ENCODE measurements at regions not wholly inside any gene's neighbourhood (a gene's known extent, or its start where the extent isn't known, plus 50 kb on each side); places are given as distances from the start of the nearest gene placed in this dataset.

- no peak for DNase-seq
These were observed 168.0 kb downstream of the SNX10 start for GRCh38 chr7:26459540-26460193.

- DNase-seq, result no peak
These were observed 168.9 kb downstream of the SNX10 start for GRCh38 chr7:26460351-26461085.

GRCh38 chr7:26461518-26461917 lies 169.9 kb downstream of the SNX10 start:
- DNase-seq, result no peak

- no peak for DNase-seq
These were observed 174.3 kb downstream of the SNX10 start for GRCh38 chr7:26466007-26466406.

- no peak for DNase-seq
These were observed 175.4 kb downstream of the SNX10 start for GRCh38 chr7:26467104-26467503.

- DNase-seq, result no peak
These were observed 175.9 kb downstream of the SNX10 start for GRCh38 chr7:26467541-26467940.

- no peak for DNase-seq
These were observed 177.0 kb downstream of the SNX10 start for GRCh38 chr7:26468625-26469024.

GRCh38 chr7:26469188-26469587 lies 177.5 kb downstream of the SNX10 start:
- DNase-seq, result no peak

GRCh38 chr7:26470691-26471090 lies 179.0 kb downstream of the SNX10 start:
- DNase-seq, result no peak

- no peak for DNase-seq
These were observed 179.8 kb downstream of the SNX10 start for GRCh38 chr7:26471306-26472075.

GRCh38 chr7:26472971-26473370 lies 181.3 kb downstream of the SNX10 start:
- DNase-seq, result no peak

GRCh38 chr7:26476271-26476670 lies 184.6 kb downstream of the SNX10 start:
- DNase-seq, result no peak

- no peak for DNase-seq
These were observed 185.8 kb downstream of the SNX10 start for GRCh38 chr7:26477381-26477990.

- DNase-seq, result no peak
These were observed 186.9 kb downstream of the SNX10 start for GRCh38 chr7:26478550-26478949.

GRCh38 chr7:26479581-26479980 lies 187.9 kb downstream of the SNX10 start:
- no peak for DNase-seq

GRCh38 chr7:26480156-26480555 lies 188.5 kb downstream of the SNX10 start:
- DNase-seq, result no peak

GRCh38 chr7:26482927-26483326 lies 191.3 kb downstream of the SNX10 start:
- DNase-seq, result no peak

- no peak for DNase-seq
These were observed 192.2 kb downstream of the SNX10 start for GRCh38 chr7:26483843-26484242.

GRCh38 chr7:26485367-26485934 lies 193.8 kb downstream of the SNX10 start:
- DNase-seq, result no peak

GRCh38 chr7:26486153-26486552 lies 194.5 kb downstream of the SNX10 start:
- DNase-seq, result no peak

GRCh38 chr7:26487780-26488515 lies 196.3 kb downstream of the SNX10 start:
- DNase-seq, result no peak

- DNase-seq, result no peak
These were observed 197.7 kb downstream of the SNX10 start for GRCh38 chr7:26489391-26489790.
